Endothelial cell of umbilical vein (primary cell): ENCODE measurements at regions not wholly inside any gene's neighbourhood (a gene's known extent, or its start where the extent isn't known, plus 50 kb on each side); places are given as distances from the start of the nearest gene placed in this dataset.

ENCODE experiments used
- BruUV-seq: library from RNA; stranded (reverse); fragments of 400-500 nt; replicated peaks from 2 replicates; lab custom pipeline; 2021; lab: Mats Ljungman, UMichigan
- CTCF ChIA-PET: fragments of 300-600, 350-600 bp; sonication (Branson Sonifier 250); formaldehyde crosslinking; loops from one replicate; lab custom pipeline; 2021; ENCODE audit warnings: antibody characterized with exemption, inconsistent platforms; lab: Charles Lee
- POLR2A ChIA-PET: fragments of 300-600, 350-600 bp; sonication (Branson Sonifier 250); formaldehyde crosslinking; loops from one replicate; lab custom pipeline; 2021; ENCODE audit warnings: antibody characterized with exemption, inconsistent platforms; lab: Charles Lee
- DNase-seq: peaks from one replicate; pipeline ENCODE4 v3.0.0-alpha.2; 2011; ENCODE audit warnings: low read depth, low spot score
- FAIRE-seq: peaks from 2 replicates; lab custom pipeline; 2011; peaks lifted over from hg19 to GRCh38; lab: Jason Lieb, UNC
- H2AFZ ChIP-seq: 2 replicates; pipeline ENCODE4 v1.6.0; 2012; ENCODE audit warnings: low read depth, low read length, control low read depth, inconsistent platforms
- H3K27ac ChIP-seq: 2 replicates; pipeline ENCODE4 v1.5.1; 2011; ENCODE audit warnings: low read depth, mild to moderate bottlenecking, control low read depth, low read length, moderate library complexity; ENCODE audit not compliant: insufficient read depth
- H3K27me3 ChIP-seq, 2 experiments: 2 replicates each; pipeline versions ENCODE4 v1.6.0 to v1.6.1; 2011; ENCODE audit warnings: low read length in 2 of 2, mixed read lengths in 1 of 2; ENCODE audit not compliant: control insufficient read depth in 2 of 2, insufficient read depth in 2 of 2
- H3K36me3 ChIP-seq, 2 experiments: 2 replicates in 1 of 2; 3 replicates in 1 of 2; pipeline ENCODE4 v1.5.1; 2011; ENCODE audit warnings: low read length in 2 of 2, mild to moderate bottlenecking in 1 of 2, moderate library complexity in 1 of 2; ENCODE audit not compliant: control insufficient read depth in 2 of 2, insufficient read depth in 2 of 2; ENCODE audit errors: extremely low read depth in 1 of 2
- H3K4me1 ChIP-seq: 3 replicates; pipeline ENCODE4 v1.5.1; 2011; ENCODE audit warnings: mild to moderate bottlenecking, low read length; ENCODE audit not compliant: control insufficient read depth, insufficient read depth; ENCODE audit errors: extremely low read depth
- H3K4me2 ChIP-seq: 2 replicates; pipeline ENCODE4 v1.6.1; 2011; ENCODE audit warnings: low read length, control low read depth, mixed read lengths; ENCODE audit not compliant: insufficient read depth
- H3K4me3 ChIP-seq, 3 experiments: fragments of 200-600 bp in 1 of 3; sonication (generic), shearing (Covaris generic) in 1 of 3; replicated peaks in 1 of 3; 2 replicates each; pipeline ENCODE4 v1.5.1; 2011 to 2016; ENCODE audit warnings: control low read depth in 3 of 3, low read length in 3 of 3, mild to moderate bottlenecking in 2 of 3, inconsistent platforms in 1 of 3, low read depth in 1 of 3, moderate library complexity in 1 of 3; ENCODE audit not compliant: insufficient read depth in 1 of 3
- H3K79me2 ChIP-seq: 2 replicates; pipeline ENCODE4 v1.6.0; 2012; ENCODE audit warnings: low read length, inconsistent platforms; ENCODE audit not compliant: control insufficient read depth, insufficient read depth
- H3K9ac ChIP-seq: replicated peaks from 2 replicates; pipeline ENCODE3; 2011; ENCODE audit warnings: low read length, control low read depth; ENCODE audit not compliant: insufficient read depth; ENCODE audit errors: extremely low read depth
- H3K9me1 ChIP-seq: replicated peaks from 3 replicates; pipeline ENCODE4 v1.6.0; 2011; ENCODE audit warnings: mild to moderate bottlenecking, low read length; ENCODE audit not compliant: control insufficient read depth, insufficient read depth; ENCODE audit errors: extremely low read depth
- H3K9me3 ChIP-seq: replicated peaks from 2 replicates; pipeline ENCODE4 v1.5.1; 2012; ENCODE audit warnings: low read length, inconsistent platforms; ENCODE audit not compliant: control insufficient read depth, insufficient read depth
- H4K20me1 ChIP-seq: replicated peaks from 2 replicates; pipeline ENCODE3; 2011; ENCODE audit warnings: mild to moderate bottlenecking, low read length; ENCODE audit not compliant: control insufficient read depth, insufficient read depth; ENCODE audit errors: extremely low read depth
- CTCF ChIP-seq, 2 donors: IDR thresholded peaks; 1 replicate in 1 of 2; 2 replicates in 1 of 2; pipeline ENCODE4 v1.5.1; 2011; ENCODE audit warnings: low read length in 2 of 2, mild to moderate bottlenecking in 2 of 2, moderate library complexity in 2 of 2, control low read depth in 1 of 2, inconsistent platforms in 1 of 2, low read depth in 1 of 2; ENCODE audit not compliant: insufficient read depth in 1 of 2; ENCODE audit errors: extremely low read depth in 1 of 2
- EZH2 ChIP-seq: IDR thresholded peaks from 2 replicates; pipeline ENCODE4 v1.6.1; 2012; ENCODE audit warnings: borderline replicate concordance, low read depth, mild to moderate bottlenecking, moderate library complexity, low read length, inconsistent platforms; ENCODE audit not compliant: severe bottlenecking
- FOS ChIP-seq: IDR thresholded peaks from 2 replicates; pipeline ENCODE4 v1.6.1; 2011; ENCODE audit warnings: mild to moderate bottlenecking, low read length, moderate library complexity, borderline replicate concordance; ENCODE audit not compliant: insufficient read depth
- GATA2 ChIP-seq: IDR thresholded peaks from 2 replicates; pipeline ENCODE4 v1.7.0; 2011; ENCODE audit warnings: low read depth, mild to moderate bottlenecking, moderate library complexity, mixed read lengths, low read length; ENCODE audit not compliant: insufficient read length, insufficient read depth
- JUN ChIP-seq: IDR thresholded peaks from 2 replicates; pipeline ENCODE4 v1.6.1; 2011; ENCODE audit warnings: borderline replicate concordance, low read depth; ENCODE audit not compliant: insufficient read length, insufficient read depth
- MYC ChIP-seq: IDR thresholded peaks from one replicate; pipeline ENCODE4 v1.6.1; 2011; ENCODE audit warnings: mild to moderate bottlenecking, low read depth, low read length
- POLR2A ChIP-seq: IDR thresholded peaks from 2 replicates; pipeline ENCODE4 v1.6.1; 2012; ENCODE audit warnings: low read depth, mild to moderate bottlenecking, control low read depth, low read length
- POLR2AphosphoS5 ChIP-seq: IDR thresholded peaks from 2 replicates; pipeline ENCODE4 v1.6.1; 2012; ENCODE audit warnings: low read depth, mild to moderate bottlenecking, control low read depth, low read length, moderate library complexity; ENCODE audit not compliant: insufficient read depth
- dilution Hi-C: fragments of 300-500 bp; cut with MboI; formaldehyde crosslinking; loops from one replicate; pipeline ENCODE4 v1.15.0; 2019; ENCODE audit warnings: low sequenced_read_pairs; ENCODE audit not compliant: extremely low pct_ligation_motif_present
- intact Hi-C: fragments of 100-400 bp; cut with micrococcal nuclease; formaldehyde crosslinking; loops from one replicate; pipeline ENCODE4 v1.10.0; 2022
- TF ChIP-seq, protein P1 (sequence below): IDR thresholded peaks from 2 replicates; pipeline ENCODE4 v1.6.1; 2011; ENCODE audit not compliant: insufficient read depth, insufficient read length

DNA sequence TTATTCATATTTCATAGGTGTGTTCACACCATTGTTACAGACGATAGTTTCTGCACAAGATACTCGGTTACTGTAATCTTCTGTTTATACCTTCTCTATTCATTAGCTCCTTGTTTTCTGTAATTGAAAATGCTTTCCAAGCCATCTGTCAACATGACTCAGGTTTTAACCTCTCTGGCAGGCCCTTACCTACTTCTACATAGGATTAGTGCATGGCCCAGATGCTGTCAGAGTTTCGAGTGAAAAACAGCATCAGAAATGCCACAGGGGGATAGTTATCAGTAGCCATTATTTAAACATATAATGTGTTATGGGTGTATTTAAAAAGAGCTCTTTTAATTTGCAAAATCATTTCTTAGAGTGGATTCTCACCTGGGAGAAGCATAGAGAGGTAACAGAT is 596.4 kb downstream of the FBXO15 start:
- no peak for TF ChIP-seq JUN
- no peak for TF ChIP-seq POLR2A
- TF ChIP-seq CTCF (IDR thresholded peaks at IDR 0.05; ENCODE audit: extremely low read depth in 1 of 2, insufficient read depth in 1 of 2, low read depth in 1 of 2, low read length in 2 of 2) = no peak
- TF ChIP-seq, protein P1, sequence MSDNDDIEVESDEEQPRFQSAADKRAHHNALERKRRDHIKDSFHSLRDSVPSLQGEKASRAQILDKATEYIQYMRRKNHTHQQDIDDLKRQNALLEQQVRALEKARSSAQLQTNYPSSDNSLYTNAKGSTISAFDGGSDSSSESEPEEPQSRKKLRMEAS = no peak
- no peak for TF ChIP-seq GATA2
- no peak for TF ChIP-seq EZH2
- TF ChIP-seq POLR2AphosphoS5 = no peak
- TF ChIP-seq FOS = no peak
- TF ChIP-seq MYC = no peak

More for the DNA sequence above, 596.4 kb downstream of the FBXO15 start:
- DNase-seq (no peak), FAIRE-seq (no peak)
- no peak overlapping the region for H2AFZ ChIP-seq
- no peak overlapping the region for H3K4me2 ChIP-seq
- dilution Hi-C loops (no loop called here), intact Hi-C loops (no loop called here)
- H3K27me3 ChIP-seq = no peaks in the 10 kb centered on the region
- H3K9ac ChIP-seq = no peak overlapping the region
- POLR2A ChIA-PET = no interaction called here
- H3K4me1 ChIP-seq = no peaks in the 10 kb centered on the region
- BruUV-seq = no TSS peak
- no peaks in the 10 kb centered on the region for H3K79me2 ChIP-seq
- no peak overlapping the region for H3K4me3 ChIP-seq
- H3K9me3 ChIP-seq = no peaks in the 10 kb centered on the region
- H3K27ac ChIP-seq = no peak overlapping the region
- no peaks in the 10 kb centered on the region for H3K36me3 ChIP-seq
- H4K20me1 ChIP-seq = no peaks in the 10 kb centered on the region
- H3K9me1 ChIP-seq = no peaks in the 10 kb centered on the region
- CTCF ChIA-PET = no interaction called here
